ENCODE measurements at regions not wholly inside any gene's neighbourhood (a gene's known extent, or its start where the extent isn't known, plus 50 kb on each side); places are given as distances from the start of the nearest gene placed in this dataset.
"Not testable (repeated sequence)": the region's sequence is repeated elsewhere in the genome, so short reads cannot be mapped to it uniquely, and the experiment has no call there.

DNA sequence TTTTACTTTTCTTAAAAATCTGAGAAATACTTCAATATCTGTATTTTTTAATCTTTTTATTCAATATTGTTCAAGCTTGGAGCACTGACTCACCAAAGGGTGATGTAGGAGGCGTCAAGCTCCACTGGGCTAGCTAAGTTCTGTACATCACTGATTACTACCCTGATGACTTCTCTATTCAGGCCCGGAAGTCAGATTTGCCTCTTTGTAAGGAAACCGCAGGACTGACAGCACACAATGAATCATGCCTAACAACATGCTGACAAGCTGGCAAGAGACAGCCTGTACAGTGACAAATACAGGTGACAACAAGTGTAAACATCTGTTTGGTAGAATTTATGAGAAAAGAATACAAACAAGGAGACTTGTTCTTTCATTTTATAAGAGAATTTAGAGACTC, 627.9 kb upstream of the RORB start:
- DNase-seq (ENCODE audit: low spot score) = peak; percentile 61

DNA sequence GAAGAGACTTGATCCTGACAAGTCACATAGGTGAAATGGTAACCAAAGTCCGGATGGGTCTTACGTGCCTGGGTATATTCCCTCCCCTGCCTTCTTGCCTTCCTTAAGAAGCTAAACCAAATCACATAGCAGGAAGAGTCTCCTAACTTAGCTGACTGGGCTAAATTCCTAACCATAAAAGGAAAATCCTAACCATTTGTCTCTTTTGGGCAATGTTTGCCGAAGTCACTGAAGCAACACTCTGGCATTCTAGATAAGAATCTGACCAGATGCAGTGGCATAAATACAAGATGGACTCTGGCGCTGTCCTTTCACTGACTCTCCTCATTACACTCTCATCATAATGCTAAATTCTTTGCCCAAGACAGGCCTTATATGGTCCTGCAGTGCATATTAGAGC, 625.5 kb upstream of the RORB start:
- no peak for DNase-seq (ENCODE audit: low spot score)

DNA sequence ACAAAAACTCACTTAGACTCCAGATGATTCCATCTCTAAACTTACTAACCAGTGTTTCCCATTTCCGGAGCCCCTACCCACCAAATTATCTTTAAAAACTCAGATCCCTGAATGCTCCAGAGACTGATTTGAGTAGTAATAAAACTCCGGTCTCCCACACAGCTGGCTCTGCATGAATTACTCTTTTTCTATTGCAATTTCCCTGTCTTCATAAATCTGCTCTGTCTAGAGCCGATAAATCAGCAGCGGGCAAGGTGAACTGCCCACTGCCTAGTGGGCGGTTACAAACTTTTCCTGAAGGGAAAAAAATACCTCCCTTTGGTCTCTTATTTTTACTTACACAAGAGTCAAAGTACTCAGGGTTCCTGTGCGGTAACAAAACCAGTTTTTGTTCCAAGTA, 624.4 kb upstream of the RORB start:
- no peak for DNase-seq (ENCODE audit: low spot score)

DNA sequence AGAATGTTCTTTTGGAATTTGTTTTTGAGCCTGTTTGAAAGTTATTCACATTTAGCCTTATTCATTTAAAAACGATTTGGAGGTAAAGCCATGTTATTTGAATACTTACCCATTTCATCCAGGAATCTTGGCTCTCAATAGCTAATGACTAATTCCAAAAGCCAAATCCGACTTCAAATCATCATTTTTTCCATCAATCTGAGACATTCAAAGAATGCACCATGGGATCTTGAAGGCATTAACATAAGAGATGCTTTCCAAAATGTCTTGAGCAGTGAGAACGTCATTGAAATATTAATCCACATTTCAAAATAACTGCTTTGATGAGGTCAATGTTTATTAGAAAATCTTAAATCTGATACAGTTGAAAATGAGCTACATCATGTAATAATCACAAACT, 617.0 kb upstream of the RORB start:
- DNase-seq (ENCODE audit: low spot score) = no peak

DNA sequence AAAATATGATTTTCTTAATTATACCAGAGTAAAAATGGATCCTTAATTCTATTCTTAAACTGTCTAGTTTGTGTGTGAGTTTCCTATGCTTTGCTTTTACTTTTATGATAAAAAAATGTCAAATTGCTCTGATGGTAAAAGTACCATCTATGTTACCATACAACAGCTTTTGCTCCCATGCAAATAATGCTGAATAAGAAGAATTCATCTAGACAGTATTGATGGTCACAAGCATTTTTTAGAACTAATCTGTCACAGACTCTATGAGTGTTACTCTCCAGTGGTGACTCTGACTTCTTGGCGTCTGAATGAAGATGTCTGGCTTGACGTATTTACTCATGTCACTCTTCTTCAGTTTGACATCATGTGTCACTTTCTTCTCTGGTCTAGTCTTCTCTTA, 608.1 kb upstream of the RORB start:
- no peak for DNase-seq (ENCODE audit: low spot score)

DNA sequence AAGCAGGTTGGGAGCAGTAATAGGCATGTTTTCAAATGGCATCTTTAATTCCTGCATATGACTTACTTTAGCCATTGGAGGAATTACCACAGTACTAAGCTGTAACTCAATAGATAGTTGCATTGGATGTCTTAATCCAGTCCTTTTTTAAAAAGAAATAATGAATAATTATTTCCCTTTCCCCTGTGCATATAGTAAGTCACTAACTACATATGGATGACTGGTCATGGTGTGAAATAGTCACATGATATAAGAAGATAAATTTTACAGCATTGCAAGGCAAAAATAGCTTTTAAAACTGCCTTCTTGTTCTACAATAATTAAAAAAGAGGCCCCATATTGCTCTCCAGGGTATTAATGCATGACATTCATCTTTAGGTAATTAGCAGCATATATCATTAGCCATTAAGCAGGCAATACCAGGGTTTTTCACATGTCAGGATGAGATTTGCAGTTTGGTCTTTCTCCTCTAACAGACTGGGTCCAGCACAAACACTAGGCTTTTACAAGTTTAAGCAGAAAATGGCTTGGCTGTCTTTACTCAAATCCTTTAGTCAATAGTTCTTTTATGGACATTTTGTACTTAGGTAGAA, 606.4 kb upstream of the RORB start:
- no peak for DNase-seq (ENCODE audit: low spot score)

DNA sequence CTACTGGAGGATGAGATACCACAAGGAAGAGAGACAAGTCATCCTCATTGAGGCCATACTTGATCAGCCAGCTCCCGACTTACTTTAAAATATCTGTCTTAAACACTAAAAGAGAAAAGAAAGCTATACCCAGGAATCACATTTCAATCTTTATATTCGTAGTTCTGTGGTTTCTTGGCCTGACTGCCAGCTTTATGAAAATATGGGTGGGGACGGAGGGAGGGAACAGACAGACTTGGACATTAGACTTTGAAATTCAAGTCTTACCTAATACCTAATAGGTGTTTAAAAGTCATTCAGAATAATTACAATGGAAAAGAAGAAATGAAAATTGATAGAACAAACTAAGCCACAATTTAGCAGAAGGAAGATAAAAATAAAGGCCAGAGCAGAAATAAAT, 604.8 kb upstream of the RORB start:
- no peak for DNase-seq (ENCODE audit: low spot score)

DNA sequence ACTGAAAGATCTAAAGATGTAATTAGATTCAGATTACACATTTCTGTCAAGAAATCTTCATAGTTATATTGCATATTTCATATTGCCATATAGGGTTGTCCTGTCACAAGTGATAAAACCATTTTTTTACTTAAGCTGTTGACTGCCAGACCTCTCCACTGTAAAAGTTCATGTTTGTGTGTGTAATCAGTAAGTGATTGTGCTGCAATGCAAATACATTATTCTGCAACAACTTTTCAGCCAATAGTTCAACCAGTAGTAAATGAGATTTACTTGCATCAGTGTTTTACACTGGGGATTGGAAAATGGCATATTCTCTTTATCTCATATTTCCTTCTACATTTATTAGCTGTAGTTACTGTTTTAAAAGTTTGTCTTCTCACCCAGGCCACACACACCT, 603.9 kb upstream of the RORB start:
- no peak for DNase-seq (ENCODE audit: low spot score)

DNA sequence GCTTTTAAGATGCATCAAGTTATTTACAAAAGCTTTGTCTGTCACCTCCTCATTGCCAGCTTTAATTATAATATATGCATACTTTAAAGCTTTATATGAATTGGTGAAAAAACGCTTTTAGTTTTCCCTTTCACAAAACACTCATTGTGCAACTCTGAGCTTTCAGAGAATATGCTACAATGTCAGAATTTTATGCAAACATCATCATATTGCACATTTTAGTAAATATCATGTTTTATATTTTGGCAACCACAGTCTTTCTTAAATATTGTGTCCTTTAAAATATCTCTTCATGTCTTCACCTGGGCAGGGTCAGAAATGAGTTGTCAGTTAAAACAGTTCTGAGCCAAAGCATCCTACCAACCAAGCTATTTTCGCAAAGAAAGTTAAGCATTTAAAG, 601.1 kb upstream of the RORB start:
- DNase-seq (ENCODE audit: low spot score) = no peak

DNA sequence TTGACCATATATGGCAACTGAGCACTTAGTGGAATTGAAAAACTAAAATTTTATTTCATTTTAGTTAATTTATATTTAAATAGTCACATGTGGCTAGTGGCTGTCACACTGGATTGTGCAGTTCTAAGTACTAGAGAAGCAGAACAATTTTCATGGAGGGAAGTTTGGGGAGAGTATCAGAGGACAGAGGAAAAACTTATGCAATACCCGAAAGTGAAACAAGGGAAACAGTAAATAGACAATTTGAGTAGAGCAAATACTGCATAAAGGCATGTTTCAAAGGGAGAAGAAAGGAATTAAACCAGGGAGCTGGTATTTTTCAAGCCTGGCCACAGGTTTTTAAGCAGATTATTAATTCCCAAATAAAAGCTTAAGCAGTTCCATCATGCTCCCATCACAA, 590.5 kb upstream of the RORB start:
- no peak for DNase-seq (ENCODE audit: low spot score)

DNA sequence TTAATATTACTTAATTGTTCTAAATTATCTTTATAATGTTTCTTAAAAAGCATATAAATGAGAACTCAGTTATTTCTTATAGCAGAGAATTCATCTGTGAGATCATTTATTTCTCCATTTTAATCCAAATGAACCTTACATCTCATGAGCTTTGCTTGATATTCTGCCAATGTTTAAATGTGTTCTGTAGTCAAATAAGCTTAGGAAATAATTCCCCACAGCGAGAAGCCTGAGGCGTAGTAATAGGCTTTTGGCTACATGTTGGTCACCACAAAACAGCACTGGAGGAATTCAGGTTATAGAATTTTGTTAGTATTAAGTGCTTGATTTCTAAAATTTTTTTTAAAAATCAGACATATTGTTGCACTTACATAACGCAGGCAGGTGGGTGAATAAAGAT, 585.3 kb upstream of the RORB start:
- no peak for DNase-seq (ENCODE audit: low spot score)

DNA sequence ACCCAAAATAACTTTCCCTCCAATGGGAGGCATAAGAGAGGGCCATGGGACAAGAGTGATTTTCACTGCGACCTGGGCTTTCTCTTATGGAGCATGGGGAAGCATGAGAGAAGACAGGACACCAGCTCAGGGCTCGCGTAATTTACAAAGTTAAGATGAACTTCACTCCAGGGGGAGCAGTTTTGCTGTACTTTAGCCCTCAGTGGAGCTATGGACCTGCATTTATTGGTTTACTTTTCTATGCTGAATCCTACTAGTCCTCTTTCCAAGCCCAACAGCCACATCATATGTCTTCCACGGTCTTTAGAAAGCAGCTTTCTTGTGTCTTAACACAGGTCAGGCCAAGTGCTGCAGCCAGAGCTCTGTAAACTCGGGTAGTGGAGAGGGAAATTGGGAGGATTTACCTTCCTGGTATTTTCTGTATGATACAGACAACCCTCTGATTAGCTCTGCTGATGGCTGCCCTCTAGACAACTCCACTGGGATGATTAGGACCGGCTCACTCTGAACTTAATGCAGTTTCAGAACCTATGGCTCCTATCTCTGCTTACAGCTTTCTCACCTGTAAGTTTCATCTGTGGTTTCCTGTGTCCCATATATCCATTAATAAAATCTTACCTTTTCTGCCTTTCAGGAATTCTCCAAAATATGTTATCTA, 581.0 kb upstream of the RORB start:
- DNase-seq (ENCODE audit: low spot score) = peak; percentile 33

DNA sequence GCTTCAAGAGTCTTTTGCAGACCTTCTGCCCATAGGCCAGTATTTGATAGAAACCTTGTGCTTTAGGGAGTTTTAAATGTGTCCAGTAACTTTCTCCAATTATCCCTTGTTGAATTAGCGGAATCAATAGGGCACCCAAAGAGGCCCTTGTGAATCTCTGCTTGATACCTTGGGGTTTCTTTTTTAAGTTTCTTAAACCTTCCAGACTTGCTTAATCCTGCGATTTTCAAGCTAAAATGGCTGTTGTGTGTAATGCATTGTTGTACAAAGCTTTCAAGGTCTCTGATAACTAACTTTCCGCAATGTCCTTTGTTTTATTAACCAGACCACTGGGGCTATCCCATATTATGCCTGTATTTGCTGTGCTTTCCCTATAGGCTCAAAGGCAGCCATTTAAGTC, 577.4 kb upstream of the RORB start:
- DNase-seq (ENCODE audit: low spot score) = no peak

DNA sequence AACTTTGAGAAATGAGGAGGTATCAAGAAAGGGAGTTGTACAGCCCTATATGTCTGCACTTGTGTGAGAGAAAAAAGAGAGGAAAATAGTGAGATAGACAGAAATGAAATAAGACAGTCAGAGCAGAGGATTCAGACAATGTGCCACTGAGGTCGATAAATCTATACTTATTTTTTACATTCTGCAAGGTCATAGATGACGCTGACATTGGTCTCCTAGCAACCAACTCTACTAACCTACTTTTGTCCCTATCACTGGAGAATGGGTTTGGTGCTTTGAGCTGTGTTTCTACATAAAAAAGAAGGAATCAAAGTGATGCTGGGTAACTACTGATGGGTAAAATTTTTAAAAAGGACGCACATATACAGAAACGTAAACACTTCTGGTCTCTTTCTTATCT, 573.3 kb upstream of the RORB start:
- DNase-seq (ENCODE audit: low spot score) = no peak

DNA sequence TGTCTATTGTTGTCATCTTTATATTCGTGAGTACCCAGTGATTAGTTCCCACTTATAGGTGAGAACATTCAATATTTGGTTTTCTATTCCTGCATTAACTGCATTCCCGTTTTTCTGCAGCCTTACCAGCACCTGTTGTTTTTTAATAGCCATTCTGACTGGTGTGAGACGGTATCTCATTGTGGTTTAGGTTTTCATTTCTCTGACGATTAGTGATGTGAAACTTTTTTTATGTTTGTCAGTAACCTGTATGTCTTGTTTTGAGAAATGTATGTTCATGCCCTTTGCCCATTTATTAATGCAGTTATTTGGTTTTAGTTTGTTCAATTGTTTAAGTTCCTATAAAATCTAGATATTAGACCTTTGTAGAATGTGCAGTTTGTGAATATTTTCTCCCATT, 546.0 kb upstream of the RORB start:
- no peak for DNase-seq (ENCODE audit: low spot score)

DNA sequence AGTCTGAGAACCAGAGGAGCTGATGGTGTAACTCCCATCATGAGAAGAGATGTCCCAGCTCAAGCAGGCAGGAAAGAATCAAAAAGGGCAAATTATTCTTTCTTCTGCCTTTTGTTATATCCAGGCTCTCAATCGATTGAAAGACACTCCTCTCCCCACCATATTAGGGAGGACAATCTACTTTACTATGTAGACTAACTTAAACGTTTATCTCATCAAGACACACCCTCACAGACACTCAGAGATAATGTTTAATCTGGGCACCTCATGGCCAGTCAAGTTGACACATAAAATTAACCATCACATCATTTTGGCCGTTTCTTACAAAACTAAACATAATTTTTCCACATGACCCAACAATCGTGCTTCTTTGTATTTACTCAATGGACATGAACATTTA, 534.3 kb upstream of the RORB start:
- no peak for DNase-seq (ENCODE audit: low spot score)

DNA sequence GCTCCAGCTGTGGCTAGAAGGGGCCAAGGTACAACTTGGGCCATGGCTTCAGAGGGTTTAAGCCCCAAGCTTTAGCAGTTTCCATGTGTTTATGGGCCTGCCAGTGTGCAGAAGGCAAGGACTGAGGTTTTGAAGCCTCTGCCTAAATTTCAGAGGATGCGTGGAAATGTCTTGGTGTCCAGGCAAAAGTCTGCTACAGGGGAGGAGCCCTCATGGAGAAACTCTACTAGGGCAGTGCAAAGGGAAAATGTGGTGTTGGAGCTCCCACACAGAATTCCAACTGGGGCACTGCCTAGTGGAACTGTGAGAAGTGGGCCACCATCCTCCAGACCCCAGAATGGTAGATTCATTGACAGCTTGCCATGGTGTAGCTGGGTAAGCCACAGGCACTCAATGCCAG, 527.2 kb upstream of the RORB start:
- DNase-seq (ENCODE audit: low spot score) = no peak

DNA sequence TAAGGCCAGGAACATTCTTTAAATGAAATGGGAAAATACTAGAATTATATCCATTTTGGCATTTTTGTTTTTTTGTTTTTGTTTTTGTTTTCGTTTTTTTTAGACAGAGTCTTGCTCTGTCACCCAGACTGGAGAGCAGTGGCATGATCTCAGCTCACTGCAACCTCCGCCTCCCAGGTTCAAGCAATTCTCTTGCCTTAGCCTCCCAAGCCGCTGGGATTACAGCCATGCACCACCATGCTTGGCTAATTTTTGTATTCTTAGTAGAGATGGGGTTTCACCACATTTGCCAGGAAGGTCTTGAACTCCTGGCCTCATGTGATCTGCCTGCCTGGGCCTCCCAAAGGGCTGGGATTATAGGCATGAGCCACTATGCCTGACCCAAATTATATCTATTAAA, 520.7 kb upstream of the RORB start:
- not testable (repeated sequence) for DNase-seq (ENCODE audit: low spot score)

DNA sequence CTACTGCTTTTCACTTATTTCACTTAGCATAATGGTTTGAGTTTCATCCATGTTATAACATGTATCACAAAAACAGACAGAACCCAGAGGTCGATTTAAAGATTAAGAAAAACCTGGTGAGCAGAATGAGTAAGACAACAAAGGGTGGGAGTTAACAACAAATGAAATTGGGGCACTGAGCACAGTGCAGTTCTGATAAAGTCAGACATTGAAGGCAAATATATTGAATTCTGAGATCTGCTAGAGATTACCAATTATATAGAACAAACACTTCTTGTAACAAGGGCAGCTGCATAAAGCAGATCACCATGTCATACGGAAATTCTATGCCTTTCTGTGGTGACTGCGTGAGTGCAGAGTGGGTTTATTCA, 517.3 kb upstream of the RORB start:
- DNase-seq (ENCODE audit: low spot score) = no peak

DNA sequence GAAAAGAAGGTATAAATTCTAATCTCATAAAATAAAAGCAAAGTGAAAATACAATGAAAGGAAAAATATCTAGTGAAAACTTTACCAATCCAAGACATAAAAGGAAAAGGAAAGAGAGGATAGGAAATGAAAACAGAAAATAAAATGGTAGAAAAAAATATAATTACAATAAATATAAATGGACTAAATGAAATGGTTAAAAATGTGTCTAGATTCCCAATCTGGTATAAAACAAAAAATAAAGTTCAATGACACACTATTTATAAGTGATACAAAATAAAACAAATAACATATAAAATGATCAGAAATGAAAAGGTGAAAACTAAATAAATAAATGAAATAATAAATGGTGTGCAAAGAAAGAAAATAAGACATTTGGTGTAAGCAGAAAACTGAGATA, 516.4 kb upstream of the RORB start:
- no peak for DNase-seq (ENCODE audit: low spot score)

DNA sequence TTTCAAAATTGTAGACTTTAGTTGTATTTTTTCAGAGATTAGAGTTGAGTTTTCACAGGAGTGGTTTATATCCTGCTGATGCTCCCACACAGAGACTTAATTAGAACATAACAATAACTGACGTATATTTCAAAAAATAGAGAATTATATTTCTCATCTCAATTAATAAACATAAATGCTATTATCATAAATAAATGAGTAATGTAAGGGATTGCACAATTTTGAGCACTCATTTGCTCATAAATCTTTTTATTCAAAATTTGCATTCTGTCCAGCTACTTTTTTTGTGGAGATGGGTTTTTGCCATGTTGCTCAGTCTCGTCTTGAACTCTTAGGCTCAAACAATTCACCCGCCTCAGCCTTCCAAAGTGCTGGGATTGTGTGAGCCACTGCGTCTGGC, 515.7 kb upstream of the RORB start:
- no peak for DNase-seq (ENCODE audit: low spot score)

DNA sequence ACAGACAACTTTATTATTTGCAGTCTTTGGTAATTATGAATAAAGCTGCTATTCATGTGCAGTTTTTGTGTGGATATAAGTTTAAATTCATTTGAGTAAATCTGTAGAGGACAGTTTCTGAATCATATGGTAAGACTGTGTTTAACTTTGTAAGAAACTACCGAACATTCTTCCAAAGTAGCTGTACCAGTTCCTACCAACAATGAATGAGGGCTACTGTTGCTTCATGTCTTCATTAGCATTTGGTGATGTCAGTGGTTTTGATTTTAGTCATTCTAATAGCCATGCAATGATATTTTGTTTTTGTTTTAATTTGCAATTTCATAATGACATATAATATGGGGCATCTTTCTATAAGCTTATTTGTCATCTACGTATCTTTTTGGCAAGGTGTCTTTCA, 501.3 kb upstream of the RORB start:
- DNase-seq (ENCODE audit: low spot score) = no peak

DNA sequence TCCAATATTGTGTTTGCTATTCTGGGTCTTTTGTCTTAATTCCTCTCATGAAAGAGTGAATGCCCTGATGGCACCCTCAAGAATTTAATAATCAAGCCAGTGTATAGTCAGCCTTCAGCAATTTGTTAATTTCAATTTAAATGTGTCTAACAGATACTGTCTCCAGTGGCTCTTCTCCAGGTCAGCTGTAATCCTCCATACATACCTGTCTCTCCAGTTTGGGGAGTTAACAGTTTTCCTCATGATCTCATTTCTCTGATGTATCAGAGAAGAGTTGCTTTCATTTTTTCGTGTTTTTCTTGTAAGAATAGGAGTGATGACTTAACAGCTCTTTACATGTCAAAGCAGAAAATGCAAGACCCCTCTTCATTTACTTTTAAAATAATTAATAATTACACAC, 500.3 kb upstream of the RORB start:
- no peak for DNase-seq (ENCODE audit: low spot score)

DNA sequence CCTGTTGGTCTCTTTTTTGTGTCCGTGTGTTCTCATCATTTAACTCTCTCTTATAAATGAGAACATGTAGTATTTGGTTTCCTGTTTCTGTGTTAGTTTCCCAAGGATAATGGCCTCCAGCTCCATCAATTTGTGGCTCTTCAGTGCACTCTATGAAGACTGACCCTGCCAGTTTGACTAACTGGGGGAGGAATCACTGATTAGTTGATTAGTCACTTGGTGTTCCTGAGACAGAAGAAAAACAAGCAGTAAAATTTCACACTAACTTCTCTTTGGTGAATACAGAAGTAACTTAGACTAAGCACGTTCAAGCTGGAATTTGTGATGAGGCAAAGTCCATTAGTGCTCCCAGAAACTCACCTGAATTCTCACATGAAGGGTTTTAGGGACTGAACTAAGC, 495.8 kb upstream of the RORB start:
- no peak for DNase-seq (ENCODE audit: low spot score)

DNA sequence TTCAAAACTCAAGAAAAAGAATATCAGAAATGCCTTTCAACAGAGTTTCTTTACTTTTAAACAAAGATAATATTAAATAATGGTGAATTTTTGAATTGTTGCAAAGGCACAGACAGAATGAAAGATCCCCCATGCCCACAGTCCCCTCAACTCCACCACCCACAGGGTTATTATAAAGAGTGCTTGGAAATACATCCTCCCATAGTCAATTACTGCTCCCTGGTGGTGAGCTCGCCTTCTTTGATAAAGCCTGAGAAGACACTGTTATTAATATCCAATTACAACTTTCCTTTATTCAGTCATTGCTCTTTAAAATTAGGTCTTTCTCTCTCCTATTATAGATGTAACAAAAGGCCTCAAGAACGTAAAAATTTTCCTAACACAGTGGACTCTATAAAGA, 490.2 kb upstream of the RORB start:
- DNase-seq (ENCODE audit: low spot score) = peak; percentile 15
